HepG2 (cell line): ENCODE measurements at regions not wholly inside any gene's neighbourhood (a gene's known extent, or its start where the extent isn't known, plus 50 kb on each side); places are given as distances from the start of the nearest gene placed in this dataset.

Source experiments
- ATAC-seq: fragments of 200-7000 bp; cut with Tn5 transposase; 3 replicates; pipeline ENCODE4 v1.9.1; 2020; ENCODE audit warnings: mild to moderate bottlenecking, moderate library complexity
- BruUV-seq: library from RNA; stranded (reverse); fragments of 400-500 nt; replicated peaks from 2 replicates; lab custom pipeline; 2021; lab: Mats Ljungman, UMichigan
- CTCF ChIA-PET: fragments of 300-600 bp; formaldehyde crosslinking; extraction: SDS; loops from one replicate; lab custom pipeline; 2021; ENCODE audit warnings: low total read pairs, inconsistent platforms, low intra/inter-chr PET ratio; lab: Yijun Ruan, JAX
- POLR2A ChIA-PET: fragments of 350-600 bp; sonication (Branson Sonifier 250); formaldehyde crosslinking; loops from one replicate; lab custom pipeline; 2020; ENCODE audit warnings: antibody characterized with exemption, inconsistent platforms; lab: Yijun Ruan, JAX
- DNase-seq: peaks from one replicate; pipeline ENCODE4 v3.0.0-alpha.2; 2015; ENCODE audit warnings: low spot score
- FAIRE-seq: peaks from 3 replicates; lab custom pipeline; 2011; peaks lifted over from hg19 to GRCh38; lab: Jason Lieb, UNC
- H2AFZ ChIP-seq: one replicate; pipeline ENCODE4 v1.6.1; 2011; ENCODE audit warnings: low read length, inconsistent platforms
- H3K27ac ChIP-seq: fragments of 300-600 bp; 3 replicates; pipeline ENCODE4 v1.8.0; 2011; ENCODE audit warnings: mixed run types, mild to moderate bottlenecking, mixed read lengths, low read length, inconsistent platforms; ENCODE audit not compliant: insufficient read depth; ENCODE audit errors: extremely low read length
- H3K27me3 ChIP-seq, 2 experiments: fragments of 200-600 bp in 1 of 2; 2 replicates in 1 of 2; 3 replicates in 1 of 2; pipeline versions ENCODE4 v1.6.0 to v1.8.0; 2011; ENCODE audit warnings: low read length in 2 of 2, mild to moderate bottlenecking in 2 of 2, moderate library complexity in 2 of 2, inconsistent platforms in 1 of 2; ENCODE audit not compliant: insufficient read depth in 2 of 2, control insufficient read depth in 1 of 2
- H3K36me3 ChIP-seq, 2 experiments: fragments of 200-600 bp in 1 of 2; replicated peaks in 1 of 2; 2 replicates in 1 of 2; 3 replicates in 1 of 2; pipeline versions ENCODE4 v1.5.1 to v1.8.0; 2011; ENCODE audit warnings: low read length in 2 of 2, inconsistent platforms in 1 of 2; ENCODE audit not compliant: insufficient read depth in 2 of 2, control insufficient read depth in 1 of 2
- H3K4me1 ChIP-seq: 2 replicates; pipeline ENCODE4 v1.5.1; 2012; ENCODE audit warnings: low read length, inconsistent platforms; ENCODE audit not compliant: insufficient read depth
- H3K4me2 ChIP-seq: 2 replicates; pipeline ENCODE4 v1.6.0; 2011; ENCODE audit warnings: low read depth, low read length, inconsistent platforms
- H3K4me3 ChIP-seq, 3 experiments: fragments of 200-600 bp in 1 of 3; sonication (generic), shearing (Covaris generic) in 1 of 3; replicated peaks in 1 of 3; 2 replicates each; pipeline ENCODE4 v1.5.1; 2011 to 2016; ENCODE audit warnings: low read length in 3 of 3, inconsistent platforms in 2 of 3, low read depth in 2 of 3, mild to moderate bottlenecking in 2 of 3, control low read depth in 1 of 3, mixed read lengths in 1 of 3; ENCODE audit not compliant: insufficient read depth in 1 of 3
- H3K79me2 ChIP-seq: one replicate; pipeline ENCODE4 v1.6.1; 2011; ENCODE audit warnings: low read length, inconsistent platforms; ENCODE audit not compliant: insufficient read depth
- H3K9ac ChIP-seq: 2 replicates; pipeline ENCODE4 v1.6.0; 2011; ENCODE audit warnings: mild to moderate bottlenecking, low read depth, low read length, inconsistent platforms; ENCODE audit not compliant: insufficient read depth
- H3K9me3 ChIP-seq: 2 replicates; pipeline ENCODE4 v1.5.1; 2012; ENCODE audit warnings: mild to moderate bottlenecking, low read length
- H4K20me1 ChIP-seq: 2 replicates; pipeline ENCODE4 v1.6.0; 2011; ENCODE audit warnings: inconsistent platforms, mild to moderate bottlenecking, low read length, moderate library complexity; ENCODE audit not compliant: insufficient read depth
- CHCHD3 ChIP-seq: sonication (generic); formaldehyde crosslinking; IDR thresholded peaks from 2 replicates; pipeline ENCODE4 v1.8.0; 2022; ENCODE audit warnings: mild to moderate bottlenecking, missing genetic modification reagents, moderate library complexity
- SMAD3 ChIP-seq: sonication (generic); formaldehyde crosslinking; IDR thresholded peaks from 2 replicates; pipeline ENCODE4 v1.4.0; 2020; ENCODE audit warnings: missing genetic modification reagents
- ZBED4 ChIP-seq: sonication (generic); formaldehyde crosslinking; IDR thresholded peaks from 2 replicates; pipeline ENCODE4 v1.4.0; 2020; ENCODE audit warnings: missing genetic modification reagents, borderline replicate concordance
- ZFP82 ChIP-seq: sonication (generic); formaldehyde crosslinking; IDR thresholded peaks from 2 replicates; pipeline ENCODE4 v1.5.1; 2020; ENCODE audit warnings: mild to moderate bottlenecking, missing genetic modification reagents, borderline replicate concordance
- ZNF30 ChIP-seq: sonication (generic); formaldehyde crosslinking; IDR thresholded peaks from 2 replicates; pipeline ENCODE4 v1.5.0; 2020; ENCODE audit warnings: mild to moderate bottlenecking, missing genetic modification reagents
- ZNF407 ChIP-seq: sonication (generic); formaldehyde crosslinking; IDR thresholded peaks from one replicate; pipeline ENCODE4 v1.5.1; 2020; ENCODE audit warnings: mild to moderate bottlenecking, missing genetic modification reagents; ENCODE audit errors: not compliant biosample characterization
- ZNF549 ChIP-seq: sonication (generic); formaldehyde crosslinking; IDR thresholded peaks from 2 replicates; pipeline ENCODE4 v1.5.0; 2020; ENCODE audit warnings: missing genetic modification reagents
- ZNF672 ChIP-seq: sonication (generic); formaldehyde crosslinking; IDR thresholded peaks from 2 replicates; pipeline ENCODE4 v1.8.1; 2022; ENCODE audit warnings: missing genetic modification reagents
- ZNF720 ChIP-seq: sonication (generic); formaldehyde crosslinking; IDR thresholded peaks from 2 replicates; pipeline ENCODE4 v1.4.0; 2020; ENCODE audit warnings: missing genetic modification reagents
- WGBS: methylation state at CpG from one replicate; pipeline ENCODE4 v1.1.6; 2017; ENCODE audit warnings: low lambda C conversion rate; 5-methylcytosine and 5-hydroxymethylcytosine counted together
- in situ Hi-C: cut with HindIII; loops from 2 replicates; pipeline ENCODE4 v1.10.0; 2017; ENCODE audit warnings: low pct_unique_long_range_greater_than_20kb; ENCODE audit not compliant: extremely low pct_ligation_motif_present
- intact Hi-C: fragments of 100-400 bp; cut with micrococcal nuclease; formaldehyde crosslinking; loops from one replicate; pipeline ENCODE4 v1.10.0; 2022; ENCODE audit not compliant: unreplicated experiment

GRCh38 chr2:150809103-150809502 lies 321.6 kb upstream of the RND3 start (continued):
- TF ChIP-seq ZBED4 (CRISPR knock-in tag) = no peak
- TF ChIP-seq, all 625 proteins: peak for 1

GRCh38 chr2:150806336-150806735 lies 318.9 kb upstream of the RND3 start:
- no peak overlapping the region for H2AFZ ChIP-seq
- no peaks in the 10 kb centered on the region for H4K20me1 ChIP-seq
- no peak overlapping the region for H3K4me3 ChIP-seq
- ATAC-seq (no peak), DNase-seq (no peak), FAIRE-seq (no peak)
- no peak overlapping the region for H3K27ac ChIP-seq
- no peak overlapping the region for H3K9ac ChIP-seq
- ChIA-PET CTCF (no interaction called here), POLR2A (no interaction called here)
- H3K4me1 ChIP-seq = no peaks in the 10 kb centered on the region
- H3K27me3 ChIP-seq = no peaks in the 10 kb centered on the region
- no TSS peak for BruUV-seq
- WGBS = 4% methylated on average over 4 of the region's 4 CpGs
- H3K9me3 ChIP-seq = no peaks in the 10 kb centered on the region
- no peak overlapping the region for H3K4me2 ChIP-seq
- in situ Hi-C loops (no loop called here), intact Hi-C loops (no loop called here)
- H3K79me2 ChIP-seq = no peaks in the 10 kb centered on the region
- H3K36me3 ChIP-seq = no peaks in the 10 kb centered on the region
- no peak for TF ChIP-seq ZNF30
- TF ChIP-seq ZFP82 (CRISPR knock-in tag) = no peak
- TF ChIP-seq ZNF672 (CRISPR knock-in tag) = no peak
- no peak for TF ChIP-seq CHCHD3
- TF ChIP-seq ZNF407 = no peak
- no peak for TF ChIP-seq ZNF720 (CRISPR knock-in tag)
- TF ChIP-seq SMAD3 = no peak
- TF ChIP-seq ZNF549 (CRISPR knock-in tag) = no peak
